Spleen (tissue), 11 donors: ENCODE measurements at regions not wholly inside any gene's neighbourhood (a gene's known extent, or its start where the extent isn't known, plus 50 kb on each side); places are given as distances from the start of the nearest gene placed in this dataset.

ENCODE experiments used
- DNase-seq: peaks from one replicate; pipeline ENCODE4 v3.0.0-alpha.2; 2020
- H3K27ac ChIP-seq, 8 donors: fragments of 200-600 bp; sonication (generic) in 7 of 8; 1 replicate in 4 of 8; 2 replicates in 4 of 8; pipeline versions ENCODE4 v1.5.0 to v1.8.0; 2016 to 2021; ENCODE audit warnings: inconsistent platforms in 4 of 8, mild to moderate bottlenecking in 4 of 8, moderate library complexity in 1 of 8
- H3K27me3 ChIP-seq, 7 donors: fragments of 200-600 bp; sonication (generic) in 6 of 7; replicated peaks in 1 of 7; 1 replicate in 4 of 7; 2 replicates in 3 of 7; pipeline versions ENCODE4 v1.5.0 to v1.8.0; 2016 to 2021; ENCODE audit warnings: inconsistent platforms in 3 of 7, mild to moderate bottlenecking in 1 of 7
- H3K36me3 ChIP-seq, 6 donors: fragments of 200-600 bp; sonication (generic) in 5 of 6; 1 replicate in 4 of 6; 2 replicates in 2 of 6; pipeline versions ENCODE4 v1.5.0 to v1.8.0; 2016 to 2021; ENCODE audit warnings: inconsistent platforms in 2 of 6
- H3K4me1 ChIP-seq, 6 donors: fragments of 200-600 bp; sonication (generic) in 5 of 6; 1 replicate in 3 of 6; 2 replicates in 3 of 6; pipeline versions ENCODE4 v1.5.0 to v1.8.0; 2016 to 2021; ENCODE audit warnings: inconsistent platforms in 3 of 6
- H3K4me3 ChIP-seq, 8 donors: fragments of 200-600 bp; sonication (generic) in 7 of 8; 1 replicate in 4 of 8; 2 replicates in 4 of 8; pipeline versions ENCODE4 v1.5.0 to v1.8.0; 2016 to 2021; ENCODE audit warnings: inconsistent platforms in 4 of 8, mild to moderate bottlenecking in 4 of 8, moderate library complexity in 2 of 8
- H3K9me3 ChIP-seq, 8 donors: fragments of 200-600 bp; sonication (generic) in 7 of 8; 1 replicate in 4 of 8; 2 replicates in 4 of 8; pipeline versions ENCODE4 v1.5.0 to v1.8.0; 2016 to 2021; ENCODE audit warnings: inconsistent platforms in 4 of 8
- CTCF ChIP-seq, 11 experiments: fragments of 200-600 bp in 7 of 11; fragments of 450-650 bp in 4 of 11; sonication (generic) in 4 of 11; IDR thresholded peaks in 8 of 11; conservative IDR thresholded peaks in 3 of 11; 1 replicate in 7 of 11; 2 replicates in 4 of 11; pipeline versions ENCODE4 v1.4.0 to v1.8.0; 2016 to 2021; ENCODE audit warnings: antibody characterized with exemption in 11 of 11, inconsistent platforms in 4 of 11, mild to moderate bottlenecking in 1 of 11
- POLR2A ChIP-seq, 3 donors: fragments of 450-650 bp; IDR thresholded peaks; one replicate each; pipeline ENCODE4 v1.5.1; 2017; ENCODE audit warnings: antibody characterized with exemption in 3 of 3, mild to moderate bottlenecking in 1 of 3
- POLR2AphosphoS5 ChIP-seq, 3 donors: sonication (generic); formaldehyde crosslinking; IDR thresholded peaks; one replicate each; pipeline ENCODE4 v1.5.1; 2017; ENCODE audit warnings: antibody characterized with exemption in 3 of 3
- WGBS, 5 donors: extraction: QIAGEN DNeasy Blood & Tissue Kit in 3 of 5; methylation state at CpG; one replicate each; pipeline versions ENCODE4 v1.1.5 to v1.1.7; 2013 to 2018; 5-methylcytosine and 5-hydroxymethylcytosine counted together
- intact Hi-C: fragments of 100-400 bp; cut with DNase I; formaldehyde crosslinking; loops from one replicate; pipeline ENCODE4 v1.15.0; 2023; ENCODE audit warnings: low total_unique reads
- donor health status: healthy with polysubstance abuse.
- donor health status: DM: no; HTN: no; CAD: no; lungs with moderate emphysema.
- donor health status: DM: no; HTN: no; CAD: no.
- donor health status: Bipolar disorder and iron deficiency.
- donor health status: healthy.
- donor health status: DM: no; HTN: no; CAD: no.
- donor health status: DM: yes; HTN: yes; CAD: no.

DNA sequence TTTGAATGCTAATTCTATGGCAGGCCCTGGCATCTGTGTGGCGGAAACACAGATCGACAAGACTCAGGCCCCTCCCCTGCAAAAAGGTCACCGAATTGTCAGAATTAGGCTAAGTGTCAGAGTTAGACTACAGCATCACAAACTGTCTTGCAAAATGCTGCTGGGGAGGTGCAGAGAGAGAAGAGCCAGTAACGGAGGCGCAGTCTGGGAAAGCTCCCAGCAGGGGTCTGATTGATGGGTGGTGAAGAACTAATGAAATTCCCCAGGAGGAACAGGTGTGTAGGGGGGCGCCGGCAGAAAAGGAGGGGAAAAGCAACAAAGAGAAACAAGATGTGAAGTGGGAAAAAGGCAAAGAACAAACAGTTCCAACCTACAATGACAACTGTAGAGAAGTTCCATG lies 72.7 kb upstream of the TAMM41 start:
- Histone ChIP-seq H3K4me3 (no peak overlapping the region), H3K4me1 (no peaks in the 10 kb centered on the region), H3K27me3 (peaks cover 0 to 8% (median 0%) of the 10 kb centered on the region in 7 donors), H3K9me3 (peaks cover 0 to 6% (median 0%) of the 10 kb centered on the region in 8 donors), H3K36me3 (no peaks in the 10 kb centered on the region), H3K27ac (no peak overlapping the region)
- intact Hi-C loops = no loop called here
- 53 to 66% (median 65%) methylated on average over 7 of the region's 7 CpGs for WGBS, 5 donors
- no peak for DNase-seq
- TF ChIP-seq POLR2A (IDR thresholded peaks at IDR 0.05) (no peak), POLR2AphosphoS5 (IDR thresholded peaks at IDR 0.05) (no peak), CTCF (IDR thresholded peaks at IDR 0.05 in 8 of 11, conservative IDR thresholded peaks at IDR 0.05 in 3 of 11) (no peak)

DNA sequence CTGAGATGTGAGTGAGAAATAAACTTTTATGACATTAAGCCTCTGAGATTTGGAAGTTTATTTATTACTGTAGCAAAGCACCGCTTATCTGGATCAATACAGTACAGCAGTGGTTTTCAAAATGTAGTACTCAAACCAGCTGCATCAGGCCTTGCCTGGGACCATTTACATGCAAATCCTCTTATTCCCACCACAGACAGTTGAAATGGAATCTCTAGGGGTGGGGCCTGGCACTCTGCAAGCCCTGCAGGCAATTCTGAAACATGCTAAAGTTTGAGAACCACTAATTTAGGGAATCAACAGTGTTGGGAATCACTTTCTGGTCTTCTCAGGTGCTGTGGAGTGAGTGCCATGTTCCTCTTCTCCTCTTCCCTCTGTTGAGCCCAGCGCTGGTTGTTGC lies 77.8 kb upstream of the TAMM41 start:
- H3K36me3 ChIP-seq = no peaks in the 10 kb centered on the region
- TF ChIP-seq CTCF (IDR thresholded peaks at IDR 0.05 in 8 of 11, conservative IDR thresholded peaks at IDR 0.05 in 3 of 11) (no peak), POLR2AphosphoS5 (IDR thresholded peaks at IDR 0.05) (no peak), POLR2A (IDR thresholded peaks at IDR 0.05) (no peak)
- H3K4me1 ChIP-seq = no peaks in the 10 kb centered on the region
- no peak overlapping the region for H3K4me3 ChIP-seq
- no peaks in the 10 kb centered on the region for H3K27me3 ChIP-seq
- no peak overlapping the region for H3K27ac ChIP-seq
- WGBS, 5 donors = 75 to 87% (median 79%) methylated on average over 2 of the region's 2 CpGs
- DNase-seq = no peak
- intact Hi-C loops = no loop called here
- no peaks in the 10 kb centered on the region for H3K9me3 ChIP-seq

- 75 to 91% (median 83%) methylated on average over 3 of the region's 3 CpGs for WGBS, 5 donors
- no peaks in the 10 kb centered on the region for H3K36me3 ChIP-seq
- no peak overlapping the region for H3K4me3 ChIP-seq
- no peaks in the 10 kb centered on the region for H3K9me3 ChIP-seq
- DNase-seq = no peak
- H3K27ac ChIP-seq = no peak overlapping the region
- H3K27me3 ChIP-seq = peaks cover 0 to 5% (median 0%) of the 10 kb centered on the region in 7 donors
- TF ChIP-seq POLR2AphosphoS5 (IDR thresholded peaks at IDR 0.05) = no peak
- H3K4me1 ChIP-seq = no peaks in the 10 kb centered on the region
- intact Hi-C loops = no loop called here
Observed at GRCh38 chr3:11928381-11928780, 75.8 kb upstream of the SYN2 start.

- WGBS, 5 donors = 86 to 98% (median 91%) methylated on average over 4 of the region's 4 CpGs
- TF ChIP-seq POLR2A (IDR thresholded peaks at IDR 0.05) (no peak), POLR2AphosphoS5 (IDR thresholded peaks at IDR 0.05) (no peak), CTCF (IDR thresholded peaks at IDR 0.05 in 8 of 11, conservative IDR thresholded peaks at IDR 0.05 in 3 of 11) (no peak)
- H3K27ac ChIP-seq = no peak overlapping the region
- no peaks in the 10 kb centered on the region for H3K36me3 ChIP-seq
- no peak for DNase-seq
- no peaks in the 10 kb centered on the region for H3K9me3 ChIP-seq
- no peak overlapping the region for H3K4me3 ChIP-seq
- intact Hi-C loops = no loop called here
- peaks cover 0 to 5% (median 0%) of the 10 kb centered on the region in 7 donors for H3K27me3 ChIP-seq
- no peaks in the 10 kb centered on the region for H3K4me1 ChIP-seq
Observed at GRCh38 chr3:11929531-11929930, 74.7 kb upstream of the SYN2 start.

DNA sequence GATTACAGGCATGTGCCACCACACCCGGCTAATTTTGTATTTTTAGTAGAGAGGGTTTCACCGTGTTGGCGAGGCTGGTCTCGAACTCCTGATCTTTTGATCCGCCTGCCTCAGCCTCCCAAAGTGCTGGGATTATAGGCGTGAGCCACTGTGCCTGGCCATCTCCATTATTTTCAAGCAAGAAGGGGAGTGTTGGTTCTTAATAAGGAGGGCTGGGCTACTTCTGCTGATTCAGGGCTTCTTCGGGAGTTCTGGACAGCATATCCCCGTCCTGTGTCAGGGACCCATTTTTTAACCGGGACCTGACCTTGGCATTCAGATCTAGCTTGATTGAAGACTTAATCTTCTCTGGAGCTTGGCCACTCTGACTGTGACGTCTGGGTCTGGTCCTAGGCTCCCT lies 74.1 kb upstream of the SYN2 start:
- 82 to 91% (median 88%) methylated on average over 10 of the region's 10 CpGs for WGBS, 5 donors
- intact Hi-C loops = no loop called here
- Histone ChIP-seq H3K27me3 (peaks cover 0 to 6% (median 0%) of the 10 kb centered on the region in 7 donors), H3K4me1 (no peaks in the 10 kb centered on the region), H3K27ac (no peak overlapping the region), H3K4me3 (no peak overlapping the region), H3K9me3 (no peaks in the 10 kb centered on the region), H3K36me3 (no peaks in the 10 kb centered on the region)
- no peak for DNase-seq
- no peak for TF ChIP-seq POLR2A (IDR thresholded peaks at IDR 0.05)
- no peak for TF ChIP-seq CTCF (IDR thresholded peaks at IDR 0.05 in 8 of 11, conservative IDR thresholded peaks at IDR 0.05 in 3 of 11)
- TF ChIP-seq POLR2AphosphoS5 (IDR thresholded peaks at IDR 0.05) = no peak
